AG04450 (cell line): ENCODE measurements at regions not wholly inside any gene's neighbourhood (a gene's known extent, or its start where the extent isn't known, plus 50 kb on each side); places are given as distances from the start of the nearest gene placed in this dataset.

Source experiments
- CTCF ChIA-PET: fragments of 300-600, 350-600 bp; formaldehyde crosslinking; extraction: SDS; loops from one replicate; lab custom pipeline; 2022; ENCODE audit warnings: antibody characterized with exemption, inconsistent platforms; lab: Charles Lee
- POLR2A ChIA-PET: fragments of 350-600 bp; formaldehyde crosslinking; extraction: SDS; loops from one replicate; lab custom pipeline; 2021; ENCODE audit warnings: antibody characterized with exemption, inconsistent platforms; lab: Yijun Ruan, JAX
- DNase-seq: peaks from one replicate; pipeline ENCODE4 v3.0.0-alpha.2; 2011; ENCODE audit warnings: low read depth, low spot score
- H3K27ac ChIP-seq: one replicate; pipeline ENCODE4 v1.5.1; 2012; ENCODE audit warnings: low read depth, low read length, control low read depth
- H3K27me3 ChIP-seq: one replicate; pipeline ENCODE4 v1.6.0; 2012; ENCODE audit warnings: low read length; ENCODE audit not compliant: control insufficient read depth, insufficient read depth
- H3K4me3 ChIP-seq: 2 replicates; pipeline ENCODE4 v1.5.1; 2011; ENCODE audit warnings: mild to moderate bottlenecking, low read depth, low read length, control low read depth
- H3K9me3 ChIP-seq: 2 replicates; pipeline ENCODE4 v1.5.1; 2012; ENCODE audit warnings: low read length; ENCODE audit not compliant: control insufficient read depth, insufficient read depth
- TF ChIP-seq, protein P1 (sequence below): IDR thresholded peaks from 2 replicates; pipeline ENCODE4 v1.5.1; 2011; ENCODE audit warnings: low read depth, low read length, control low read depth, inconsistent platforms

DNA sequence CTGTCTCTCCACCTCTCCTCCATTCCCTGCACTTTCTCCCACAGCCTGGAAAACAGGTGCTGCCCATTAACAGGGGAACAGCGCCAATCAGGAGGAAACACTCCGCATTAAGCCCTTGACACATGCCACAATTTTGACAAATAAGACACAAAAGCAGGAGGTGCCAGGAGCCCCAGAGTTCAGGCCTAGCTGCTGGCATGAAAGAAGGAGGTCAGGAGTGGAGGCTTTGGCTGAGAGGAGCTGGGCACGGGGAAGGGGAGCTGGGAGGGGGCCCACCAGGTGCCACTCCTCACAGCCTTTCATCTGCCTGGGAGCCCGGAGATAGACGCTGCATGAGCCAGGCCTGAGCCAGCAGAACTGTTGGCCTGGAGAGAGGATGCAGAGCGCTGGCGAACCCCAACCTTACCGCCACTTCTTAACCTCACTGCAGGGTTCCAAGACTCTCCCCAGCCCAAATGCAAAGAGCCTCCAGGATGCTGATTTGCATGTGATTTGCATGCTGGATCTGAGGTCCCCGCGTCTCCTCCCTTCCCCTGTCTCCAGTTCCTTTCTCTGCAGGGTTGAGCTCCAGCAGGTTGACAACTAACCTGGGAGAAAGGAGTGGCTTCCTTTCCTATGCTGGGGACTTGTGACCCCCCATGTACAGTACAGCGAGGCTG lies 139.8 kb upstream of the SDK2 start:
- CTCF ChIA-PET: interaction anchor here (0.6 kb wide), 1 partner anchor 358 kb away, joined by 3 read pairs; no protein-coding TSS in a partner anchor

DNA sequence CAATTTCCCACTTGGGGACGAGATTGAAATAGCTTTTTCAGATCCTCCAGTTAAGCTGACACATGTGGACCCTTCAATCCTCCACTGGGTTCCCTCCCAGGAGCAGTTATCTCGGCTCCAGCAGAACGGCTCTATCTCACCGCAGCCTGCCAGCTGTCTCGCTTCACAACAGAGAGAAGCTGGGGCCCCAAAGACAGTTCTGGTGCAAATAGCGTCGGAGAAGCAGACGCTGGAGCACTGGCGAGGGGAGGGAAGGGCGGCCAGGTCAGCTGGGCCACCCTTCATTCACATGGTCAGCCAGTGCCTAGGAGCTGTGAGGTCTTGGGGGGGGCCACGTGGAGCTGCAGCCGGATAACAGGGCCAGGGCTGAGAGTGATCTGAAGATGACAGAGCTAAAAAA lies 141.3 kb upstream of the SDK2 start:
- H3K4me3 ChIP-seq: no peak overlapping the region
- H3K27ac ChIP-seq: no peak overlapping the region
- ChIA-PET CTCF (no interaction called here), POLR2A (no interaction called here)
- TF ChIP-seq, protein P1, sequence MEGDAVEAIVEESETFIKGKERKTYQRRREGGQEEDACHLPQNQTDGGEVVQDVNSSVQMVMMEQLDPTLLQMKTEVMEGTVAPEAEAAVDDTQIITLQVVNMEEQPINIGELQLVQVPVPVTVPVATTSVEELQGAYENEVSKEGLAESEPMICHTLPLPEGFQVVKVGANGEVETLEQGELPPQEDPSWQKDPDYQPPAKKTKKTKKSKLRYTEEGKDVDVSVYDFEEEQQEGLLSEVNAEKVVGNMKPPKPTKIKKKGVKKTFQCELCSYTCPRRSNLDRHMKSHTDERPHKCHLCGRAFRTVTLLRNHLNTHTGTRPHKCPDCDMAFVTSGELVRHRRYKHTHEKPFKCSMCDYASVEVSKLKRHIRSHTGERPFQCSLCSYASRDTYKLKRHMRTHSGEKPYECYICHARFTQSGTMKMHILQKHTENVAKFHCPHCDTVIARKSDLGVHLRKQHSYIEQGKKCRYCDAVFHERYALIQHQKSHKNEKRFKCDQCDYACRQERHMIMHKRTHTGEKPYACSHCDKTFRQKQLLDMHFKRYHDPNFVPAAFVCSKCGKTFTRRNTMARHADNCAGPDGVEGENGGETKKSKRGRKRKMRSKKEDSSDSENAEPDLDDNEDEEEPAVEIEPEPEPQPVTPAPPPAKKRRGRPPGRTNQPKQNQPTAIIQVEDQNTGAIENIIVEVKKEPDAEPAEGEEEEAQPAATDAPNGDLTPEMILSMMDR: no peak
- no peak for DNase-seq
- no peaks in the 10 kb centered on the region; the same call in 1 of the 2 replicates for H3K9me3 ChIP-seq
- no peaks in the 10 kb centered on the region for H3K27me3 ChIP-seq

More for the DNA sequence above, 139.8 kb upstream of the SDK2 start:
- no peaks in the 10 kb centered on the region; the same call in 1 of the 2 replicates for H3K9me3 ChIP-seq
- no peaks in the 10 kb centered on the region for H3K27me3 ChIP-seq
- no peak for DNase-seq
- H3K4me3 ChIP-seq: no peak overlapping the region
- no peak overlapping the region for H3K27ac ChIP-seq
- POLR2A ChIA-PET: no interaction called here
- TF ChIP-seq, protein P1: no peak

DNA sequence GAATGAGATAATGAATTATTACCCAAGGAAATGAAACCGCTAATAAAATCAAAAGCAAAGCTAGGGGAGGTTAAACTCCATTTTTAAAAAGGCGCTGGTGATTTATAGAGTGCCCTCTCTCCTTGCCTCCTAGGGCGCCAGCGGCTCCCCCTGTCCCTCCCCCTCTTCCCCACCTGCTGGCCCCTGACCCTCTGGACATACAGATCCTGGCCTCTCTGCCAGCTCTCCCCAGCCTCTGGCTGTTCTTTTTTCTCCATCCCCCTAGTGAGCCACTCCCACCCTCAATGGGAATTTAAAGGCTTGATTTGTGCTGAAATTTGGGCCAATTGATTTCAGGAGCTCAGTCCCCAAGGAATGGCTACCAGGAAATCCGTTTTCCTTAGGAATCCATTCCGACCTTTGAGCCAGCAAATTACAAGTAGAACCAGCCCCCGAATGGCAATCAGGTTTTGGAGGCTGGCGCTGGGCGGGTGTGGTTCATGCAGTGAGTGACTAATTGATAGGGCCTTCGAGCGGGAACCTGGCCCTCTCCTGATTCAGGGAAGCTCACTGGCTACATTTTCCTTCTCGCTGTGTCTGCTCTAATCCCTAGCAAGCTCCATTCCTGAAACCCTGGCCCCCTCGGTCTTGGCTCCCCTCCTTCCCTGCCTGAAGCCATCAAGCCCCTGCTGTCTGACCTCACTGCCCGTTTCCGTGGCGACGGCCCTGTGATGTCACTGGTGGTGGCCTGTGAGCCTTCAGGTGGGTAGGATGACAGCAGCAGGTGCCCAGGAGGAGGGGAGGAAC lies 141.9 kb upstream of the SDK2 start:
- no peak for DNase-seq
- Histone ChIP-seq H3K4me3 (no peak overlapping the region), H3K9me3 (no peaks in the 10 kb centered on the region; the same call in 1 of the 2 replicates), H3K27me3 (no peaks in the 10 kb centered on the region), H3K27ac (no peak overlapping the region)
- ChIA-PET CTCF (no interaction called here), POLR2A (no interaction called here)
- TF ChIP-seq, protein P1: no peak

DNA sequence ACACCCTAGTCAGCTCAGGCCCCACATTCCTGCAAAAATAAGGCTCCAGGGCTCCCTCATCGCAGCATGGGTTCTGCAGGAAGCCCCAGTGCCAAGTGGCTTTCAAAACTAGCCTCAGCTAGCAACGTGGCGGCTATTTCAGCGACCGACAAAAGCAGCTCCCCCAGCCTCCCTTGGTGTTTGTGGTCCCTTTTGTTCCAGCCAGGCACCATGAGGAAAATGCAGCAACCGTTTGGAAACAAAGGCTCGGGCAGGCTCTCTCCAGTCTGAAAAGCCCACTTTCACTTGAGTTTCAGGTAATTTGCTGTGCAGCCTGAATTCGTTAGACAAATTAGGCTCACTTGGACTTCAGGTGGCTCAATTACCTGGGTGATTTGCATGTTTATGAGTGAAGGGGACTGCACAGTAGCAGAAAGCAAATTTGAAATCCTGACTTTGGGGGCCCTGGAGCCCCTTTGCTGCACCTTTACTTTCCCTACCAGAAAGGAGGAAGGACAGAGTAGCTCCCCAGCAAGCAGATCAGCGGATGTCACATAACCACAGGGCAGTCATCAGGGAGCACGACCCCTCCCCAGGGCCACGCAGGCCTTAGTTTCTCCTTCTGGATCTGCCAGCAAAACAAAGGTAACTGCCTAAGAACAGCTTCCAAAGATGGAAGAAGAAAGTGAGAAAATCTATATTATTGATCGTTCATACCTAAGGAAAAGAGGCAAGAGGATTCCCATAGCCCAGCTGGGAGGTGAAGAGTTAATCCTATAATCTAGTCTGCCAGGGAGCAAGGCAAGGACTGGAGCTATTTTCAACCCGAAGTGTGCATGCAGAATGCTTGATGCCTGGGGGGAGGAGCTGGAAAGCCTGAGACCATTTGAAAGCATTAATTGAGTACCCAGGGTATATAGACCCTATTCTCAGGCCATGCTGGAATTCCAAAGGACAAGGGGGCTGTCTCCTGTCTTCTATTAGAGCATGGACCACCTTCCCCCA lies 143.1 kb upstream of the SDK2 start:
- H3K4me3 ChIP-seq: no peak overlapping the region
- no peaks in the 10 kb centered on the region; the same call in 1 of the 2 replicates for H3K9me3 ChIP-seq
- ChIA-PET POLR2A (no interaction called here), CTCF (no interaction called here)
- no peak overlapping the region for H3K27ac ChIP-seq
- TF ChIP-seq, protein P1: no peak
- H3K27me3 ChIP-seq: no peaks in the 10 kb centered on the region
- DNase-seq: no peak
